ENCODE measurements at regions not wholly inside any gene's neighbourhood (a gene's known extent, or its start where the extent isn't known, plus 50 kb on each side); places are given as distances from the start of the nearest gene placed in this dataset.
"Not testable (repeated sequence)": the region's sequence is repeated elsewhere in the genome, so short reads cannot be mapped to it uniquely, and the experiment has no call there.

- DNase-seq: not testable (repeated sequence)
Observed at GRCh38 chr11:134840165-134840564, 428.1 kb upstream of the B3GAT1 start.

GRCh38 chr11:134838708-134839107 lies 426.7 kb upstream of the B3GAT1 start:
- no peak for DNase-seq

GRCh38 chr11:134837887-134838232 lies 425.8 kb upstream of the B3GAT1 start:
- no peak for DNase-seq

- DNase-seq: no peak
Observed at GRCh38 chr11:134837166-134837886, 425.3 kb upstream of the B3GAT1 start.

DNA sequence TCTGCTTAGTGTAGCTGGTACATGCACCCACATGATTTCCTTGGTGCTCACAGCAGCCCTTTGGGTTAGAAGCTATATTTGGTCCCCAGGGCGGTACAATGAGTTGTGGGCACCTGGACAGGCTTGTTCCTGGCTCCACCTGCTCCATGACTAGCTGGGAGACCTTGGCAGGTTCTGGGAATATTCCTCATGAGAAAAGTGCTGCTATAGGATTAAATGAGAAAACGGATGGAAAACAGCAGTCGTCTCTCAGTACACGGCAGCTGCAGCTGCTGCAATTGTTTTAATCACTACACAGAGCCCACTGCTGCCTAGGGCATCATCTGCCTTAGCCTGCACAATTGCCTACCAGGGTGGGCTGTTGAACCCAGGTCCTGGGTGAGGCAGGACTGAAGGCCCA lies 424.5 kb upstream of the B3GAT1 start:
- no peak for DNase-seq

DNA sequence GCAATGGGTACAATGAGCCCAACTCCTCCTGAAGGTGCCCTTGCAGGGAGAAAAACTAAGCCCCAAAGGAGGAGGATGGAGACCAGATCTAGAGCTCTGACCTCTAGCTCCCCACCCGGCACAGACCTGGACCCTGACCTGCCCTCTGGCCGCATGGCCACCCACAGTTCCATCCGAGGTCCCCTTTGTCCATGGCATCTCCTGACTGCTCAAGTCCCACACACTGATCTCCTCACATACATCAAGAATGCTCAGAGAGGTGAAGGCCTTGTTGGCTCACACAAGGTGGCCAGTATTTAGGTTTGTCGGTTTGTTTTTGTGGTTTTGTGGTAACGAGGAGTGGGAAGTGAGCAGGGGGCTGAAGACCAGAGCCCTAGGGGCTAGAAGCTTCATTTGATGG lies 423.5 kb upstream of the B3GAT1 start:
- no peak for DNase-seq

DNA sequence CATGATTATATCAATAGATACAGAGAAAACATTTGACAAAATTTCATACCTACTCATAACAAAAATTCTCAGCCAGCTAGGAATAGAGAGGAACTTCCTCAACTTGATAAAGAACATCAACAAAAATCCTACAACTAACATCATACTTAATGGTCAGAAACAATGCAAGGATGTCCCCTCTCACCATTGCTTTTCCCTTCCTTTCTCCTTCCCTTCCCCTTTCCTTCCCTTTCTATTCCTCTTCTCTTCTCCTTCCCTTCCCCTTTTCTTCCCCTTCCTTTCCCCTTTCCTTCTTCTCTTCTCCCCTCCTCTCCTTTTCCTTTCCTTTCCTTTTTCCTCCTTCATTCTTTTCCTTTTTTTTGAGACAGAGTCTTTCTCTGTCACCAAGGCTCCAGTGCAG lies 418.3 kb upstream of the B3GAT1 start:
- DNase-seq: no peak

DNA sequence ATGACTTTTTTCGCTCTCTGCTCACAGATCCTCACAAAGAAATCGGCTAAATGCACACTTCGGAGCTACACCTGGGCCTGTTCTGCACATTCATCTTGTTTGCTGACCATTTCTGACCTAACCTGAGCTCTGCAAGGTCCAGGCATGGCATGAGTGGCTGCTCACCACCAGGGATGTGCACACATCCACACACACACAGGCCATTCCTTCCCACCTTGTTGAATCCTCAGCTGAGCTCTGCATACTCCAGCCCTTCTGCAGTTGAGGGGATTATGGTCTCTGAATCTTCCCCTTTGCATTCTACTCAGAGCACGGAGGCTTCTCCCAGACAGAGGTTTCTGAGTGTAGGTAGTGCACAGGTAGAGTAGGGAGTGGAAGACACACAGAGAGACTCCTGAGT lies 411.9 kb upstream of the B3GAT1 start:
- no peak for DNase-seq

DNA sequence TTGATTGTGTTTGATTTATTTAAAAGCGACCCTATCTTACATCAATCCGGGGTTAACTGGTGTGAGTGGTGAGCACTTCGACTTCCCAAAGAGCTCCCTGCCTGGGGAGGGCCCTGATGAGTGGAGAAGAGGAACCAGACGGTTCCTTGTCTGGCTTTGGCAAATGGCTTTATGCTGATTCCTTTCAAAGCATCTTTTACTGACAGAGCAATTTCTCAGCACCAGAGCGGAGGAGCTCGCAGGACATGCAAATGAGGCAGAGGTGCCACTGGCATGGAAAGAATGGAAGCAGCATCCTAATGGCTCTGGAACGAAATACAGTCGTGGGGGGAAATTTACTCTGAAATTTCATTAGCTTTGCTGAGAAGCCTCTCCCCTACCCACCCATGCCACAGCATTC lies 410.9 kb upstream of the B3GAT1 start:
- no peak for DNase-seq

DNA sequence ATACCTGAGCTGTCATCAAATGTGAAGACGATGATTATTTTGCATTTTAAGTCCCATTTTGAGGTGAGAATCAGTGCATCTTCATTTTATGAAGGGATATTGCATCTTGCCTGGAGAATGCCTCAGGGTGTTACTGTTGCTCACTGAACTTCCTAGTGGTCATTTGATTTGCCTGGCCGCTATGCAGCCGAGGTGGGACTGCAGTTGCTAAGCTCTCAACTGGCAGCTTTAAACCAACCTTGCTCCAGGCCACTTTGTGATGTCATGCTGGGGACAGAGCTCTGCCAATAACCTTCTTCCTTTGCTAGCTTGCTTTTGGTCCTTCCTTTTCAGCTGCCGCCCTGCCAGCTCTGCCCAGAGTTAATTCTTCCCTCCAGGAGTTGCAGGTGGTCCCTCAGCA lies 409.4 kb upstream of the B3GAT1 start:
- no peak for DNase-seq

DNA sequence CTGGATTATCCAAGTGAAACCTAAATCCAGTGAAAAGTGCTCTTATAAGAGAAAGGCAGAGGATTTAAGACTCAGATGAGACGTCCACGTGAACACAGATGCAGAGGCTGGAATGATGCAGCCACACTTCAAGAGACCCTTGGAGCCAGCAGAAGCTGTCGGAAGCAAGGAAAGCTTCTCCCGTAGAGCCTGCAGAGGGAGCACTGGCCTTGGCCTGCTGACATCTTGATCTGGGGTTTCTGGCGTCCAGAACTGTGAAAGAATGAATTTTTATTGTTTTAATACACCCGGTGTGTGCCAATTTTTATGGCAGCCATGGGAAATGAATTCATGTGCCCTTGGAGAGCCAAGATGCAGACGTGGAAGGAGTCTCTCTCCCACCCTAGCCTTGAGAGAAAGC lies 407.0 kb upstream of the B3GAT1 start:
- no peak for DNase-seq

- no peak for DNase-seq
Observed at GRCh38 chr11:134818516-134818915, 406.5 kb upstream of the B3GAT1 start.

DNA sequence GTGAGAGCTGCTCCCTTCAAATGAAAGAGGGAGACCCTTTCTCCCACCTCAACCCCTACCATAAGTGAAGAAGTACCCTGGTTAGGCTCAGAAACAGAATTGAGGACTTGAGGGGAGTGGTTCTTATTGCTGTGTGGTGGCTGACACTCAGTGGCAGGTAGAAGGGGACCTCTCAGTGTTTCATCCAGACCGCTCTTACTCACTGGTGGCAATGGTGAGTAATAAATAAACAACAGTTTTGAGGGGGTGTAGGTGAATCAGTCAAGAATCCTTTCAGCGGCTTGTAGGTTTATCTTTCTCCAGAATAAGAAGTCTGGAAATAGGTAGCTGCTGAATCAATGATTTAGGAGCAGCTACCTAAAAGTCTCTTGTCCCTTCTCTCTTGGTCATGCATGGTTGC lies 403.4 kb upstream of the B3GAT1 start:
- DNase-seq: no peak

DNA sequence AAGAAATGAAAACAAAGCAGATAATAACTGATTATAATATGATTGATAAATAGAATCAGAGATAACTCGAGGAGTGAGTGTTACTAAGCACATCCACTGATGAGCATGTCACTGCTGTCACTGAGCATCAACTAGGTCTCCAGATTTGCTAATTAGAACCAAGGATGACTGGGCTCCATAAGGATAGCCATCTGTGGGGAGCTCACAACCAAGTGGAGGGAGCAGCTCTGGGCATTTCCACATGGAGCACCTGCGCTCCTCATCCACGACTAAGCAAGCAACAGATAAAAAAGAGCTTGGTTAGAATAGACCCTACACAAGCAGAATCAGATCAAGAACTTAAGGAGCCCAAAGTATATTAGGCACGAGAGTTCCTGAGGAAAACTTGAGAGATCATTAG lies 396.0 kb upstream of the B3GAT1 start:
- no peak for DNase-seq

DNA sequence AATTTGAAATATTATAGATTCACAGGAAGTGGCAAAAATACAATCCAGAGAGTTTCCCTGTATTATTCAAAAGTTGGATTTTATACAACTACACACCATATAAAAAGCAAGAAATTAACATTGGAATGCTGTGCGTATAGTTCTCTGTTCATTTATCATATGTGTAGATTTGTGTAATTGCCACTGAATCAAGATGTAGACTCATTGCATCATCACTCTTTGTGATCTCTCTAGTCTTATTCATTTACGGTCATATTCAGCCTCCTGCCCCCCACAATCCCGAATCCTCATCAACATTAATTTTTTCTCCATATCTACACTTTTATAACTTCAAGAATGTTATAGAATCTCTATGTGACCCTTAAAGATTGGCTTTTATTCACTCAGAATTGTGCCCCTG lies 390.6 kb upstream of the B3GAT1 start:
- DNase-seq: no peak

- DNase-seq: no peak
Observed at GRCh38 chr11:134802116-134802515, 390.1 kb upstream of the B3GAT1 start.

GRCh38 chr11:134801570-134801969 lies 389.5 kb upstream of the B3GAT1 start:
- no peak for DNase-seq

- peak; percentile 6 for DNase-seq
Observed at GRCh38 chr11:134800826-134801225, 388.8 kb upstream of the B3GAT1 start.

GRCh38 chr11:134800130-134800529 lies 388.1 kb upstream of the B3GAT1 start:
- DNase-seq: peak; percentile 58

DNA sequence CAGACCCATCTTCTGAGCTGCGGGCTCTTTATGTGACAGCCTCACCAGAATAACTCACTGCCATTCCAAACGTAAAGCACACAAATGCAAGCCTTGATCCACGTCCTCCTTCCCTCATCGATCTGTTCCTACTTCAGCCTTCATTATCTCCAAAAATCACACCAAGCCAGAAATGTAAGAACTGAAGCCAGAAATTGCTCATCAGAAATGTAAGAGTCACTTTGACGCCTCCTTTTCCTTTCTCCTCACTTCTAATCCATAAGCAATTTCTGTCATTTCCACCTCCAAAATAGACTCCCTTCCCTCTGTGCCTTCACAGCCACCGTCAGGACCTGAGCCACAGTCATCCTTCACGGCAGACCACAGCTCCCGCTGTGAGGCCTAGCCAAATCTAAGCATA lies 387.3 kb upstream of the B3GAT1 start:
- DNase-seq: no peak

DNA sequence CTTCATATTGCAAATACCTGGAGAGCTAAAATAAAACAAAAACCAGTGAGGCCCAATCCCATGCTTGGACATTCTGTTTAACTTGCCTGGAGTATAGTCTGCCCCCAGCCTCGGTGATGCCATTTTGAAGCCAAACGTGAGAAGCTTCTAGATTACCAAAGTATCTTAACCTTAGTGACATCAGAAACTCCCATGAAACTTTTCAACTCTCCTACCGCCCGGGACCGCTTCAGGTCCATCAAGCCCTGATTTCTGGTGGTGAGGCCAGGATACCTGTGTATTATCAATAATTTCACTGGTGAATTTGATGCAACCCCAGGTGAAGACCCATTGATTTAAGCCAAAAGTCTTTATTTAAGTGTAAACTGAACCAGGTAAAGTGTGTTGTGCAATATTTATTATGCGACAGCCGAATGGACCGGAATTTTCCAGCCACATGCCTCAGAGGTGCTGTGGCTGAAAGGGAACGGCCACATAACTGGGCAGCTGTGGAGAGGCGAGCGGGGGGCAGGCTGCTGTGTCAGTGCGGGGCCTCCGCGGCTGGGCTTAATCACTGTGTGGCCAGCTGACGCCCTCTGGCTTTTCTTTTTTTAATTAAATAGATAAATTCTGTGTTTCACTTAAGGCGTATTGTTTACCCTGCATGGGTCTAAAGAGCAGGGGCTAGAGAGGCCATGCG lies 385.5 kb upstream of the B3GAT1 start:
- DNase-seq: peak; percentile 13

- DNase-seq: no peak
Observed at GRCh38 chr11:134795017-134795416, 383.0 kb upstream of the B3GAT1 start.

GRCh38 chr11:134794192-134794591 lies 382.1 kb upstream of the B3GAT1 start:
- DNase-seq: no peak

DNA sequence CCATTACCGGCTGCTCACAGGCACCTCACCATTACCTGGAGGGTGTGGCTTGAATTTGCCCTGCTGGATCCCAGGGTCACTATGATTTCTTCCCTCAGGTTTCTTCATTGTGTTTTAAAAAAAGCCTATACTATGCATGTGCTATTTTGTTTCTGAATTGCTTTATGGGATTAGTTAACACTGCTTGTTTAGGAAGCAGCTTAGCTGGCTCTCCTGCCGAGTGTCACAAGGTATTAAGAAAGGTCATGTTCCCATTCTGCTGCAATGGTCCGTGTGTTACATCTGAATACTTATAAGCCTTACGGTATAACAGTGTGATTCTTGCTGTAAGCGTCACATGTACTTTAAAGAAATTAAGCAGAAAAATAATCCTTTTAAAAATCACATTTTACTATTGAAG lies 380.6 kb upstream of the B3GAT1 start:
- DNase-seq: no peak

- no peak for DNase-seq
Observed at GRCh38 chr11:134792044-134792443, 380.0 kb upstream of the B3GAT1 start.

Measured in NCI-H146 (cell line).